Esophagus muscularis mucosa (tissue), 4 donors: ENCODE measurements at regions not wholly inside any gene's neighbourhood (a gene's known extent, or its start where the extent isn't known, plus 50 kb on each side); places are given as distances from the start of the nearest gene placed in this dataset.

Source experiments
- EP300 ChIP-seq: sonication (generic); formaldehyde crosslinking; IDR thresholded peaks from one replicate; pipeline ENCODE4 v1.6.1; 2017; ENCODE audit warnings: antibody characterized with exemption
- POLR2A ChIP-seq: fragments of 450-650 bp; IDR thresholded peaks from one replicate; pipeline ENCODE4 v1.6.1; 2017; ENCODE audit warnings: antibody characterized with exemption, moderate library complexity, mild to moderate bottlenecking, low read depth
- POLR2AphosphoS5 ChIP-seq, 2 donors: sonication (generic); formaldehyde crosslinking; IDR thresholded peaks; one replicate each; pipeline ENCODE4 v1.6.1; 2017; ENCODE audit warnings: antibody characterized with exemption in 2 of 2
- TF ChIP-seq, protein P1 (sequence below), 3 experiments: fragments of 200-600 bp in 2 of 3; fragments of 450-650 bp in 1 of 3; sonication (generic) in 2 of 3; IDR thresholded peaks; one replicate each; pipeline ENCODE4 v1.5.1; 2017 to 2019; ENCODE audit warnings: antibody characterized with exemption in 3 of 3, mild to moderate bottlenecking in 2 of 3, moderate library complexity in 1 of 3

GRCh38 chr7:83702446-83702845 lies 53.5 kb upstream of the SEMA3E start:
- TF ChIP-seq, protein P1, sequence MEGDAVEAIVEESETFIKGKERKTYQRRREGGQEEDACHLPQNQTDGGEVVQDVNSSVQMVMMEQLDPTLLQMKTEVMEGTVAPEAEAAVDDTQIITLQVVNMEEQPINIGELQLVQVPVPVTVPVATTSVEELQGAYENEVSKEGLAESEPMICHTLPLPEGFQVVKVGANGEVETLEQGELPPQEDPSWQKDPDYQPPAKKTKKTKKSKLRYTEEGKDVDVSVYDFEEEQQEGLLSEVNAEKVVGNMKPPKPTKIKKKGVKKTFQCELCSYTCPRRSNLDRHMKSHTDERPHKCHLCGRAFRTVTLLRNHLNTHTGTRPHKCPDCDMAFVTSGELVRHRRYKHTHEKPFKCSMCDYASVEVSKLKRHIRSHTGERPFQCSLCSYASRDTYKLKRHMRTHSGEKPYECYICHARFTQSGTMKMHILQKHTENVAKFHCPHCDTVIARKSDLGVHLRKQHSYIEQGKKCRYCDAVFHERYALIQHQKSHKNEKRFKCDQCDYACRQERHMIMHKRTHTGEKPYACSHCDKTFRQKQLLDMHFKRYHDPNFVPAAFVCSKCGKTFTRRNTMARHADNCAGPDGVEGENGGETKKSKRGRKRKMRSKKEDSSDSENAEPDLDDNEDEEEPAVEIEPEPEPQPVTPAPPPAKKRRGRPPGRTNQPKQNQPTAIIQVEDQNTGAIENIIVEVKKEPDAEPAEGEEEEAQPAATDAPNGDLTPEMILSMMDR (IDR thresholded peaks at IDR 0.05): no peak
- no peak for TF ChIP-seq POLR2A
- TF ChIP-seq EP300: no peak
- TF ChIP-seq POLR2AphosphoS5 (IDR thresholded peaks at IDR 0.05): no peak
